GM20431 (cell line): ENCODE measurements at regions not wholly inside any gene's neighbourhood (a gene's known extent, or its start where the extent isn't known, plus 50 kb on each side); places are given as distances from the start of the nearest gene placed in this dataset.

Source experiments
- in situ Hi-C: fragments of 300-500 bp; cut with MseI, MboI; formaldehyde crosslinking; loops from one replicate; pipeline ENCODE4 v1.15.0; 2020; ENCODE audit warnings: low sequenced_read_pairs; ENCODE audit not compliant: unreplicated experiment

GRCh38 chr14:71597955-71598660, 334.1 kb upstream of the RGS6 start:
- in situ Hi-C loops, result no loop called here

GRCh38 chr14:71600309-71600708, 331.9 kb upstream of the RGS6 start:
- in situ Hi-C loops, result no loop called here

GRCh38 chr14:71602524-71602923, 329.7 kb upstream of the RGS6 start:
- in situ Hi-C loops, result no loop called here

DNA sequence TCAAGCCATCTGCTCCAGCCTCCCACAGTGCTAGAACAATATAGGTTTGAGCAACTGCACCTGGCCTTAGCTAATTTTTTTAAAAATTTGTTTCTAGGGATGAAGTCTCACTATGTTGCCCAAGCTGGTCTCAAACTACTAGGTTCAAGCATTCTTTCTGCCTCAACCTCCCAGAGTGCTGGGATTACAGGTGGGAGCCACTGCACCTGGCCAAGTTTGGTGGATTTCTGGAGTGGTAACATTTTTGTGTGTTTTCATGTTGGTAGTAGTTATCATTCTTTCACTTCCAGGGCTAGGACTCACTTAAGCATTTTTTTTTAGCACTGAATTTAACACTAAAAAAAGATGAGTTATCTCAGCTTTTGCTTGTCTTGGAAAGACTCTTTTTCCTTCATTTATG, 328.0 kb upstream of the RGS6 start:
- in situ Hi-C loops, result no loop called here

GRCh38 chr14:71606064-71606463, 326.2 kb upstream of the RGS6 start:
- in situ Hi-C loops, result no loop called here

- in situ Hi-C loops, result no loop called here
These were observed 325.7 kb upstream of the RGS6 start for GRCh38 chr14:71606575-71606974.

DNA sequence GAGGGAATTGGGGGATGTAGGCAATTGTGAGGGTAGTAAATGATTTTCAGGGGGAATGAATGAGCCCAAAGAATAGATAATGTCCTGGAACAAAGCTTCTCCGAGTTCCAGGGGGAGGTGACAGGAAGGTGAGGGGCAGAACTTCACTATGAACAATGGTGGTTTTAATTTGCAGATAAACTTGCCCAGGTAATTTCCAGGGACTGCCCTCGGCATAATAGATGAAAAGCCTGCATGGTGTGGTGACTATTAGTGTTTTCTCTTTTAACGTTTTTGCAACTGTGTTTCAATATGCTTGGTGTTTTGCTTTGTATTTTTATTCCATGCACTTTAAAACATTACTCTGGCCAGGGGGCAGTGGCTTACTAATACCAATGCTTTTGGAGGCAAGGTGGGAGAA, 325.2 kb upstream of the RGS6 start:
- in situ Hi-C loops, result no loop called here

DNA sequence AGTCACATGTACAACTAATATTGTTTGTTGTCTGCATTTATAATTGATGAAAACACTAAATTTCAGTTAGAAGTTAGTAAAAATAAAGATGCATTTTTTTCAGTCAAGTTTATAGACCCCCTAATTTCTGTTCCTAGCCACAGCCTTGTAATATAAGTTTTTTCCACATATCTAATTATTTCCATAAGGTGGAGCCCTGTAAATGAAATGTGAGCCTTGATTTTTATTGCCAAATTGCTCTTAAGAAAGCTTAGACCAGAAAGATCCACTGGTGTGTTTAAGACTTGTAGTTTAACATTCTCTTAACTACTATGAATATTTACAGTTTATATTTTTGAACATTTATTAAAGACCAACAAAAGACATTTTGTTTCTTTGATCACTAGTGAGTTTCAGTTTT, 322.1 kb upstream of the RGS6 start:
- in situ Hi-C loops, result no loop called here

- in situ Hi-C loops, result no loop called here
These were observed 321.4 kb upstream of the RGS6 start for GRCh38 chr14:71610797-71611196.

- in situ Hi-C loops, result no loop called here
These were observed 319.1 kb upstream of the RGS6 start for GRCh38 chr14:71613168-71613567.

DNA sequence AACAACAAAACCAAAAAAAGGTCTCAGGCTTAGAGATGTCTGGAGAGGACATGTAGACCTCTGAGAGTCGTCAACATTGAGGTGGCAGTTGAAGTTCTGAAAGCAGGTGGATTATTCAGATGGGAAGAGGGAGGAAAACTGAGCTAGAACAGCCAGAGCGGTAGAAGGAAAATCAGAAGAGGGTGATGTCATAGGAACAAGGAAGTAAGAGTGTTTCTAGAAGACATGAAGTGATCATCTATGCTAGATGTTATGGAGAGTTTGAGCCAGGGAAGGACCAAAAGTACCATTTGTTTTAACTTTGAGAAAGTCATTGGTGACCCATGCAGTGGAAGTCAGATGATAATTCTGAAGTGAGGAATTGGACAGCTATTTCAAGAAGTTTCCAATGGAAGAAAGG, 316.2 kb upstream of the RGS6 start:
- in situ Hi-C loops, result no loop called here

DNA sequence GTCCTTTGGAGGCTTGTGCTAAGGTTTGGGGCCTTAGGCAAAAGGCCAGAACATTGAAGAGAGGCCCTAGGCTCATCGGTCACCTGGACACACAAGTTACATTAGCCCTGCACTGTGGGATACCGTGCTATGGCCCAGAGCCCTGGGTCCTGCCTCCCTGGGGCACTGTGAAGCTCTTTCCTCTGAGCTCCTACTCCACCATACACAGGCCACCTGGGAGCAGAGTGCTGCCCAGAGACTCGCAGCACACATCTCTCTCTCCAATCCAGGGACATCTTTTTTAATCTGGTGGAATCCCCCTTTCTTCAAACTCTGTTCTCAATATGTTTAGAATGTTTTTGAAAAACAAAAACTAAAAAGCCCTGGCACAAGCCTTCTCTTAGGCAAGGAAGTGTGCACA, 314.2 kb upstream of the RGS6 start:
- in situ Hi-C loops, result no loop called here

DNA sequence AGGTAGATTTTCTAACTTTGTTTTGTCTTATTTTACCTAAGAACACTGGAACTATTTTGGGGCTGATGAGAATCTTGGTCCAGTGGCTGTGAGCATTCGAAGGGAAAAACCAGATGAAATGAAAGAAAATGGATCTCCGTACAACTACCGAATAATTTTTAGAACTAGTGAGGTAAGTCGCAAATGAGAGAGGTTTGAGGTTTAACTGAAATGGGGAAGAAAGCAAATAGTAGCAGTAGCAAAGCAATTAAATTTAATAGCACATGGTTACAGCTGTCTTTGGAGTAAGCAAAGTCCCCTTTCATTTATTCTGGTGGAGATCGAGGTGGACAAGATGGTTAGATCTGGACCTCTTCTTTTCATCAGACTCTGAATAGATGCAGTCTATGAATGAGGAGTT, 313.5 kb upstream of the RGS6 start:
- in situ Hi-C loops, result no loop called here

GRCh38 chr14:71619472-71619871, 312.8 kb upstream of the RGS6 start:
- in situ Hi-C loops, result no loop called here

DNA sequence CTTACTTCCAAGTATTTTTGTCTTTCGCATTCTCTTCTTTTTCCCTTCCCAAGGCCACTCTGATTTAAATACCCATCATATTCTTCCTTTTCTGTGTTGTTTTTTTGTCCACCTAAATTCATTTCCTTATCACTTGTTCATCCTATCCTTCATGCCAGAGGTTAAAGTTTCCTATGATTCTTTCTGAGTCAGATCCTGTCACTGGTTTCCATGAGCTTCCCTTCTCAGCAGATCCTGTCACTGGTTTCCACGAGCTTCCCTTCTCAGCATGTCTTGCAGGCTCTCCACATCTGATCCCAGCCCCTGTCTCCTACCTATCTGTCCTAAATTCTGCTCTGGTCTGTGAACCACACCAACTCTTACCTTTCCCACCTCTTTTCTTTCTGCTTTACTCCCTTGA, 311.8 kb upstream of the RGS6 start:
- in situ Hi-C loops, result no loop called here

- in situ Hi-C loops, result no loop called here
These were observed 311.0 kb upstream of the RGS6 start for GRCh38 chr14:71621276-71621675.

GRCh38 chr14:71621980-71622605, 310.1 kb upstream of the RGS6 start:
- in situ Hi-C loops, result no loop called here

DNA sequence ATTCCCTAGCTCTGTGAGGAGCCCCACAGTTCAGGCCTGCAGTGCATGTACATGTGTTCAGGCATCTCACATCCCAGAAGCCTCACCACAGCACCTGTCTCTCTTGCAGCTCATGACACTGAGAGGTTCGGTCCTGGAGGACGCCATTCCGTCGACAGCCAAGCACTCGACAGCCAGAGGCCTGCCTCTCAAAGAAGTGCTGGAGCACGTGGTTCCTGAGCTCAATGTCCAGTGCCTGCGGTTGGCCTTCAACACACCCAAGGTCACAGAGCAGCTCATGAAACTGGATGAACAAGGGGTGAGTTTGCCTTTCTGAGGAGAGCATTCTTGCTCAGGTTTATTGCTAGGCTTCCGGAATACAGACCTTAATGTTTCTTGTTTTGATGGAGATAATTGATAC, 308.3 kb upstream of the RGS6 start:
- in situ Hi-C loops, result no loop called here

DNA sequence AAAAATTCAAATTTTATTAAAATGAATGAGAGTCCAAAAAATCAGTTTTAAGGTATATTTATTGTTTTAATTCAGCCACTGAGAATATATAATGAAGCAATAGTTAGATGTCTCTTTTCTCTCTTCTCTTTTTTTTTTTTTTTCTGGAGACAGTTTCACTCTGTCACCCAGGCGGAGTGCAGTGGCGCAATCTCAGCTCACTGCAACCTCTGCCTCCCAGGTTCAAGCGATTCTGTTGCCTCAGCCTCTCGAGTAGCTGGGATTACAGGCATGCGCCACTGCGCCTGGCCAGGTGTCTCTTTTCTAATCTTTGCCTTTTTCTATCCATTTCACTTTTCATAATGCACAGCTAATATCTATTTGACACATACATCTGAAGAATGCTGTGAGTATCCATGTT, 307.1 kb upstream of the RGS6 start:
- in situ Hi-C loops, result no loop called here

- in situ Hi-C loops, result no loop called here
These were observed 306.1 kb upstream of the RGS6 start for GRCh38 chr14:71625891-71626701.

DNA sequence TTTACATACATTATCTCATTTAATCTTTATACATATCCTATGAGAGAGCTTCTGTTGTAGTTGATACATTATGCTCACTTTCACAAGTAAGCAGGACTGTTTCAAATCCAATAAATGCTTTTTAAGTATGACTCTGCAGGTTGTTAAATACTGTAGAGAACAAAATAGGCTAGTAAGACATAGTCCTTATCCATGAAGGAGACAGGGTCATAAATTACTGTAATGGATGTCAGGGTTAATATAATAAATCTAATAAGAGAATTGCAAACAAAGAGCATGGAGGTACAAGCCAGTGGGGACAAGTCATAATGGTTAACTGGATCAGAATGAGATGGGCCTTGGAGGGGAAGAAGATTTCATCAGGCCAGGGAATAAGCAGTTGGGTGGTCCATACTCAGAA, 303.8 kb upstream of the RGS6 start:
- in situ Hi-C loops, result no loop called here
